Fibroblast of lung (primary cell): ENCODE measurements at regions not wholly inside any gene's neighbourhood (a gene's known extent, or its start where the extent isn't known, plus 50 kb on each side); places are given as distances from the start of the nearest gene placed in this dataset.

Experiments
- DNase-seq, 2 donors: peaks; one replicate each; pipeline versions ENCODE4 v3.0.0 to v3.0.0-alpha.2; 2010; ENCODE audit warnings: low read depth in 2 of 2
- H2AFZ ChIP-seq: 2 replicates; pipeline ENCODE4 v1.5.1; 2012; ENCODE audit warnings: low read length, control low read depth, inconsistent platforms
- H3K27ac ChIP-seq: 2 replicates; pipeline ENCODE4 v1.5.1; 2011; ENCODE audit warnings: low read length, control low read depth; ENCODE audit not compliant: insufficient read depth
- H3K27me3 ChIP-seq: 2 replicates; pipeline ENCODE4 v1.5.1; 2011; ENCODE audit warnings: mild to moderate bottlenecking, low read length; ENCODE audit not compliant: control insufficient read depth, insufficient read depth
- H3K36me3 ChIP-seq: 2 replicates; pipeline ENCODE4 v1.5.1; 2011; ENCODE audit warnings: low read length; ENCODE audit not compliant: control insufficient read depth, insufficient read depth
- H3K4me1 ChIP-seq: 2 replicates; pipeline ENCODE4 v1.5.1; 2011; ENCODE audit warnings: low read length; ENCODE audit not compliant: control insufficient read depth, insufficient read depth; ENCODE audit errors: extremely low read depth
- H3K4me2 ChIP-seq: 2 replicates; pipeline ENCODE4 v1.5.1; 2011; ENCODE audit warnings: low read length, control low read depth; ENCODE audit not compliant: insufficient read depth; ENCODE audit errors: extremely low read depth
- H3K4me3 ChIP-seq, 4 experiments: fragments of 200-600 bp in 1 of 4; sonication (generic) in 1 of 4; replicated peaks in 1 of 4; 2 replicates each; pipeline ENCODE4 v1.5.1; 2011 to 2016; ENCODE audit warnings: low read length in 4 of 4, low read depth in 3 of 4, mild to moderate bottlenecking in 3 of 4, control low read depth in 2 of 4, inconsistent platforms in 1 of 4, mixed read lengths in 1 of 4; ENCODE audit not compliant: insufficient read depth in 1 of 4; ENCODE audit errors: control extremely low read depth in 1 of 4
- H3K79me2 ChIP-seq: 2 replicates; pipeline ENCODE4 v1.5.1; 2012; ENCODE audit warnings: mild to moderate bottlenecking, low read length, inconsistent platforms; ENCODE audit not compliant: control insufficient read depth, insufficient read depth
- H3K9ac ChIP-seq: 2 replicates; pipeline ENCODE4 v1.5.1; 2011; ENCODE audit warnings: mild to moderate bottlenecking, low read length, control low read depth; ENCODE audit not compliant: insufficient read depth
- H3K9me3 ChIP-seq: 2 replicates; pipeline ENCODE4 v1.5.1; 2012; ENCODE audit warnings: low read depth, low read length; ENCODE audit not compliant: control insufficient read depth, insufficient read depth
- H4K20me1 ChIP-seq: 2 replicates; pipeline ENCODE4 v1.5.1; 2011; ENCODE audit warnings: low read length; ENCODE audit not compliant: control insufficient read depth, insufficient read depth; ENCODE audit errors: extremely low read depth
- CTCF ChIP-seq, 2 donors: IDR thresholded peaks in 1 of 2; conservative IDR thresholded peaks in 1 of 2; 1 replicate in 1 of 2; 2 replicates in 1 of 2; pipeline ENCODE4 v1.5.1; 2011 to 2012; ENCODE audit warnings: low read length in 2 of 2, control low read depth in 1 of 2, inconsistent platforms in 1 of 2, low read depth in 1 of 2, mild to moderate bottlenecking in 1 of 2
- EZH2 ChIP-seq: IDR thresholded peaks from 2 replicates; pipeline ENCODE4 v1.5.1; 2012; ENCODE audit warnings: low read length, control low read depth, mild to moderate bottlenecking; ENCODE audit errors: missing control alignments

- TF ChIP-seq EZH2 (no peak), CTCF (conservative IDR thresholded peaks at IDR 0.05 in 1 of 2, IDR thresholded peaks at IDR 0.05 in 1 of 2; ENCODE audit: low read depth in 1 of 2, low read length in 2 of 2) (no peak)
- H3K4me3 ChIP-seq = no peak overlapping the region
- no peaks in the 10 kb centered on the region for H3K4me1 ChIP-seq
- H3K36me3 ChIP-seq = no peaks in the 10 kb centered on the region
- no peak overlapping the region for H3K9ac ChIP-seq
- H4K20me1 ChIP-seq = no peaks in the 10 kb centered on the region
- no peak overlapping the region for H2AFZ ChIP-seq
- DNase-seq = no peak
- H3K79me2 ChIP-seq = no peaks in the 10 kb centered on the region
- H3K27me3 ChIP-seq = no peaks in the 10 kb centered on the region
- H3K27ac ChIP-seq = no peak overlapping the region
- H3K9me3 ChIP-seq = no peaks in the 10 kb centered on the region
- no peak overlapping the region for H3K4me2 ChIP-seq
Observed at GRCh38 chr7:34584526-34584925, 73.5 kb upstream of the NPSR1 start.

GRCh38 chr7:34596887-34597286, 61.1 kb upstream of the NPSR1 start:
- H3K4me1 ChIP-seq = no peaks in the 10 kb centered on the region
- TF ChIP-seq EZH2 (no peak), CTCF (conservative IDR thresholded peaks at IDR 0.05 in 1 of 2, IDR thresholded peaks at IDR 0.05 in 1 of 2; ENCODE audit: low read depth in 1 of 2, low read length in 2 of 2) (no peak)
- H3K9me3 ChIP-seq = no peaks in the 10 kb centered on the region
- no peaks in the 10 kb centered on the region for H3K27me3 ChIP-seq
- no peaks in the 10 kb centered on the region for H3K36me3 ChIP-seq
- DNase-seq = no peak
- H3K9ac ChIP-seq = no peak overlapping the region
- H3K27ac ChIP-seq = no peak overlapping the region
- H3K79me2 ChIP-seq = no peaks in the 10 kb centered on the region
- no peak overlapping the region for H3K4me3 ChIP-seq
- H3K4me2 ChIP-seq = no peak overlapping the region
- H4K20me1 ChIP-seq = no peaks in the 10 kb centered on the region
- no peak overlapping the region for H2AFZ ChIP-seq

DNA sequence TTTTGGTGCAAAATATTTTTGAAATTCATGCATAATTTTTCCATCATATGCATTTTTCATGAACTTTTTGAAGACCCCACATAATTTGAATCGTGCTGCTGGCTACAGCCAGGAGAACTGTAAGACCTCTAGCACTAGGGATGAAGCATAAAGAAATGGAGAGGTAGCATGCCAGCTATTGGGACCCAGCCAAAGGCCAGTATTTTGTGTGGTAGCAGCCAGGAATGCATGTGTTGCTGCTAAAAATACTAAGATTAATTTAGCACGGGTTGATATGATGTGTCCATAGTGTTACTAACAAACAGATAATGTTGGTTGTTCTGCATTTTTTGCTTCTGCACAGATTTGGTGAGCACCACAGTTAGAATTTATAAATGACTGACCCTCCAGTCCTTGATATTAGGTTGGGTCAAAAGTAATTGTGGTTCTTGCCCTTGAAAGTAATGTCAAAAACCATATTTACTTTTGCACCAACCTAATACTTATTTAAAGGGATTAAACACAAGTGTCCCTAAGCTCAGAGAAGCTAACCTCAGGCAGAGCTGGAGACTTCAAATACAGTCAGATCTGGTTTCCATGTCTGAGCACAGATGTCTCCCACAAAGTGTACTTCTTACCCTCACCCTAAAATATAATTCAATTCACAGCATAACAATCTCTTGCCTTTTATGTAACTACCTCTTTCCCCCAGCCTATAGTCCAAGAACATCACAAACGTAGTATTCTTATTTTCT, 54.1 kb upstream of the NPSR1 start:
- TF ChIP-seq CTCF (conservative IDR thresholded peaks at IDR 0.05 in 1 of 2, IDR thresholded peaks at IDR 0.05 in 1 of 2; ENCODE audit: low read depth in 1 of 2, low read length in 2 of 2) = no peak
- TF ChIP-seq EZH2 = no peak
- H3K27me3 ChIP-seq = no peaks in the 10 kb centered on the region
- no peak overlapping the region for H3K27ac ChIP-seq
- H2AFZ ChIP-seq = no peak overlapping the region
- no peaks in the 10 kb centered on the region for H4K20me1 ChIP-seq
- H3K4me3 ChIP-seq = no peak overlapping the region
- H3K36me3 ChIP-seq = no peaks in the 10 kb centered on the region
- H3K4me2 ChIP-seq = no peak overlapping the region
- DNase-seq = no peak
- no peak overlapping the region for H3K9ac ChIP-seq
- no peaks in the 10 kb centered on the region for H3K79me2 ChIP-seq
- no peaks in the 10 kb centered on the region for H3K4me1 ChIP-seq
- H3K9me3 ChIP-seq = no peaks in the 10 kb centered on the region
